PC-3 (cell line): ENCODE measurements at regions not wholly inside any gene's neighbourhood (a gene's known extent, or its start where the extent isn't known, plus 50 kb on each side); places are given as distances from the start of the nearest gene placed in this dataset.

Source experiments
- CTCF ChIP-seq: fragments of 300-600 bp; sonication (generic); conservative IDR thresholded peaks from 2 replicates; pipeline ENCODE4 v1.5.1; 2017; ENCODE audit warnings: antibody characterized with exemption, low read depth, mild to moderate bottlenecking, low read length
- EZH2 ChIP-seq: fragments of 300-600 bp; sonication (generic); IDR thresholded peaks from one replicate; pipeline ENCODE4 v1.6.1; 2017; ENCODE audit warnings: antibody characterized with exemption, mild to moderate bottlenecking, low read length; ENCODE audit not compliant: unreplicated experiment

GRCh38 chr4:84019626-84020025 lies 479.5 kb downstream of the NKX6-1 start:
- TF ChIP-seq CTCF (no peak), EZH2 (no peak)
